Ovary (tissue), 7 donors: ENCODE measurements at regions not wholly inside any gene's neighbourhood (a gene's known extent, or its start where the extent isn't known, plus 50 kb on each side); places are given as distances from the start of the nearest gene placed in this dataset.
"Not testable (repeated sequence)": the region's sequence is repeated elsewhere in the genome, so short reads cannot be mapped to it uniquely, and the experiment has no call there.

ENCODE experiments used
- DNase-seq, 5 donors: peaks; one replicate each; pipeline ENCODE4 v3.0.0-alpha.2; 2019 to 2020
- H3K27ac ChIP-seq, 2 donors: fragments of 200-600 bp; one replicate each; pipeline versions ENCODE4 v1.5.1 to v1.8.0; 2019 to 2022
- H3K27me3 ChIP-seq: fragments of 200-600 bp; one replicate; pipeline ENCODE4 v1.8.0; 2022
- H3K36me3 ChIP-seq: fragments of 200-600 bp; sonication (generic); one replicate; pipeline ENCODE4 v1.5.1; 2019
- H3K4me1 ChIP-seq: one replicate; pipeline ENCODE4 v1.8.1; 2013; ENCODE audit warnings: mild to moderate bottlenecking, moderate library complexity; ENCODE audit not compliant: insufficient read depth
- H3K4me3 ChIP-seq: fragments of 200-600 bp; sonication (generic); one replicate; pipeline ENCODE4 v1.5.1; 2017
- H3K9me3 ChIP-seq, 2 donors: fragments of 200-600 bp in 1 of 2; sonication (generic) in 1 of 2; one replicate each; pipeline versions ENCODE4 v1.5.1 to v1.8.1; 2013 to 2019; ENCODE audit warnings: mild to moderate bottlenecking in 1 of 2, moderate library complexity in 1 of 2
- EP300 ChIP-seq: sonication (generic); formaldehyde crosslinking; IDR thresholded peaks from one replicate; pipeline ENCODE4 v1.6.1; 2017; ENCODE audit warnings: antibody characterized with exemption
- POLR2A ChIP-seq: fragments of 450-650 bp; IDR thresholded peaks from one replicate; pipeline ENCODE4 v1.6.1; 2017; ENCODE audit warnings: antibody characterized with exemption, mild to moderate bottlenecking, moderate library complexity
- WGBS, 3 donors: extraction: QIAGEN DNeasy Blood & Tissue Kit in 1 of 3; methylation state at CpG; one replicate each; pipeline versions ENCODE4 v1.1.5 to v1.1.7; 2013 to 2017; 5-methylcytosine and 5-hydroxymethylcytosine counted together
- intact Hi-C, 4 donors: fragments of 100-400 bp; cut with DNase I; formaldehyde crosslinking; loops; one replicate each; pipeline versions ENCODE4 v1.11.0 to v1.15.1; 2022 to 2023
- TF ChIP-seq, protein P1 (sequence below), 3 donors: fragments of 450-650 bp in 2 of 3; fragments of 200-600 bp in 1 of 3; IDR thresholded peaks; one replicate each; pipeline versions ENCODE4 v1.5.1 to v1.8.0; 2016 to 2022; ENCODE audit warnings: antibody characterized with exemption in 3 of 3, mild to moderate bottlenecking in 1 of 3
- donor health status: DM: no; HTN: no; CAD: no; lungs with moderate emphysema.
- donor health status: DM: no; HTN: no; CAD: no.
- donor health status: Bipolar disorder and iron deficiency.
- donor health status: DM: no; HTN: no; CAD: no.
- donor health status: DM: yes; HTN: yes; CAD: no.

DNA sequence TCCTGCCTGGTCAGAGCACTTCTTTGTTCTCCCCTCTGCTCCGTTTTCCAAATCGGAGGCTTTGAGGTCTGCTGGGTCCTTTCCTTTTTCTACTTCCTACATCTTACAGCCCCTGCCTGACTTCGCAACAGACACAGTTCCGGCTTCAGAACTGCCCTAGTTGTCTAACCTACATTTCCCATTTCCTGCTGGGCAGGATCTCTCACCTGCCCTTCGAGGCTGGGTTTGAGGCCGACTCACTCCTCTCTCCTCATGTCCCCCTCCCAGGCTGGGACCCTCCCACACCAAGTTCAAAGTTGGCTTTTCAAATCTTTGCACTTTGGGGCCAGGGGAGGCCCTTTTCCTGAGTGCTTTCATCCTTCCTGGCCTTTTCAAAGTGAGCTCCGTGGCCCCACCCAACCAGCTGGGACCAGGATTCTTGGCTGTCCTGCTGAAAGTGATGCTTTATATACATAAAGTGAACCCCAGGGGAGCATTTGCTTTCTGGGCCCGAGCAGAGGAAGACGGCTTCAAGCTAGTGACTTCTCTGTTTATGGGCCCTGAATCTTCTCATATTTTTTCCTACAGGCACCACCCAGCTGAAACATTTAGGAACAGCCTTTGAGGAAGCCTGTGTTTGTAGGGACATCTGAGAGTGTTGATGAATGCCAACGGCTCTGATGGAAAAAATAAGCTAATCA is 281.0 kb upstream of the CRY1 start:
- H3K4me3 ChIP-seq = no peak overlapping the region
- TF ChIP-seq POLR2A (no peak), EP300 (no peak)
- TF ChIP-seq, protein P1, sequence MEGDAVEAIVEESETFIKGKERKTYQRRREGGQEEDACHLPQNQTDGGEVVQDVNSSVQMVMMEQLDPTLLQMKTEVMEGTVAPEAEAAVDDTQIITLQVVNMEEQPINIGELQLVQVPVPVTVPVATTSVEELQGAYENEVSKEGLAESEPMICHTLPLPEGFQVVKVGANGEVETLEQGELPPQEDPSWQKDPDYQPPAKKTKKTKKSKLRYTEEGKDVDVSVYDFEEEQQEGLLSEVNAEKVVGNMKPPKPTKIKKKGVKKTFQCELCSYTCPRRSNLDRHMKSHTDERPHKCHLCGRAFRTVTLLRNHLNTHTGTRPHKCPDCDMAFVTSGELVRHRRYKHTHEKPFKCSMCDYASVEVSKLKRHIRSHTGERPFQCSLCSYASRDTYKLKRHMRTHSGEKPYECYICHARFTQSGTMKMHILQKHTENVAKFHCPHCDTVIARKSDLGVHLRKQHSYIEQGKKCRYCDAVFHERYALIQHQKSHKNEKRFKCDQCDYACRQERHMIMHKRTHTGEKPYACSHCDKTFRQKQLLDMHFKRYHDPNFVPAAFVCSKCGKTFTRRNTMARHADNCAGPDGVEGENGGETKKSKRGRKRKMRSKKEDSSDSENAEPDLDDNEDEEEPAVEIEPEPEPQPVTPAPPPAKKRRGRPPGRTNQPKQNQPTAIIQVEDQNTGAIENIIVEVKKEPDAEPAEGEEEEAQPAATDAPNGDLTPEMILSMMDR (IDR thresholded peaks at IDR 0.05) = no peak
- WGBS, 3 donors = 35 to 37% (median 37%) methylated on average over 10 of the region's 10 CpGs
- H3K9me3 ChIP-seq = no peaks in the 10 kb centered on the region
- DNase-seq = no peak
- intact Hi-C loops = no loop called here
- no peaks in the 10 kb centered on the region for H3K36me3 ChIP-seq
- H3K27me3 ChIP-seq = no peaks in the 10 kb centered on the region
- no peaks in the 10 kb centered on the region for H3K4me1 ChIP-seq
- H3K27ac ChIP-seq = no peak overlapping the region

DNA sequence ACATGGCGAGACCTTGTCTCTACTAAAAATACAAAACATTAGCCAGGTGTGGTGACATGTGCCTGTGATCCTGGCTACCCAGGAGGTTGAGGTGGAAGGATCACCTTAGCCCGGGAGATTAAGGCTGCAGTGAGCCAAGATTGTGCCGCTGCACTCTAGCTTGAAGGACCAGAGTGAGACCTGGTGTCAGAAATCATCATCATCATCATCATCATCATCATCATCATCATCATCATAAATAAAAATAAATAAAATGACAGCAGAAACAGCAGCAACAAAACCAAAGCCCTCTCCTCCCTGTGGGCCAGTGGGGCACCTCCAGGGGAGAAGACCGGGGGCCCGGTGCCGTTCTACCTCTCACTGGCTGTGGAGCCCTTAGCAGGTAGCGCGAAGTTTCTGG is 281.9 kb upstream of the CRY1 start:
- Histone ChIP-seq H3K4me3 (no peak overlapping the region), H3K36me3 (no peaks in the 10 kb centered on the region), H3K27me3 (no peaks in the 10 kb centered on the region), H3K27ac (no peak overlapping the region), H3K4me1 (no peaks in the 10 kb centered on the region), H3K9me3 (no peaks in the 10 kb centered on the region)
- intact Hi-C loops = no loop called here
- TF ChIP-seq EP300 (no peak), POLR2A (no peak)
- TF ChIP-seq, protein P1 (IDR thresholded peaks at IDR 0.05) = no peak
- DNase-seq = no peak
- WGBS, 3 donors = 82 to 92% (median 90%) methylated on average over 8 of the region's 8 CpGs

DNA sequence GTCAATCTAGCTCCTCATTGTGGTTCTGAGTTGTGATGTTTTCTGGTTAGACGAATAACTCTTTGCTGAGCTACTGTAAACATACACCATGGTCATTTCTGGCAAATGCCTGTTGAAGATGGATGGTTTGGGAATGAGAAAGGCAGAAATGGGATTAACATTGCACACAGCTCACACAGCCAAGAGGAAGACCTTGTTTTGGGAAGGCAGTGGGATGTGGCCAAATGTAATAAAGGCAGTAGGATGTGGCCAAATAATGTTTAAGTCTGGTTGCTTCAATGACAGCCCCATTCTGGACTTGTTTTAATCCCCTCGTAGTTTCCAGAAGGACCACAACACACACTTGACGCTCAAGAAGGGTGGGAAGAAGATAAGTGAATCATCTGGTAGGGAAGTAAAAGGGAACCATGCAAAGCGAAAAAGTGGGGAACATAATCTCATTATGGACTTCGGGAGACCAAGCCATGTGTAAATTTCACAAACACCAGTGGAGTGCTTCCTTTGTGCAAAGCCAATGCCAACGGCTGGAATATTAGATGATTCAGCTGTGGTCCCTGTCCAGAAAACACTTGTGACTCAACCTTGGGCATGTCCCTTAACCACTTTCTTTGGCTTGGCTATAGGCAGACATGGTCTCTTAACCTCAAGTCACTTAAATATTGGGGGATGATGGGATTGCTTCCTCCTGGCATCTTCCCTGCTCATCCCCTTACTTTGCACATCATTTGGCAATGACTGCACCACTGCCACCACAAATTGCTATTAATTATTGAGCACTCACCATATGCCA is 284.4 kb upstream of the CRY1 start:
- Histone ChIP-seq H3K27me3 (no peaks in the 10 kb centered on the region), H3K4me1 (no peaks in the 10 kb centered on the region), H3K4me3 (no peak overlapping the region), H3K27ac (no peak overlapping the region), H3K9me3 (no peaks in the 10 kb centered on the region), H3K36me3 (no peaks in the 10 kb centered on the region)
- DNase-seq = no peak
- 84 to 87% (median 85%) methylated on average over 6 of the region's 6 CpGs for WGBS, 3 donors
- TF ChIP-seq, protein P1 (IDR thresholded peaks at IDR 0.05) = no peak
- TF ChIP-seq EP300 = no peak
- intact Hi-C loops = no loop called here

DNA sequence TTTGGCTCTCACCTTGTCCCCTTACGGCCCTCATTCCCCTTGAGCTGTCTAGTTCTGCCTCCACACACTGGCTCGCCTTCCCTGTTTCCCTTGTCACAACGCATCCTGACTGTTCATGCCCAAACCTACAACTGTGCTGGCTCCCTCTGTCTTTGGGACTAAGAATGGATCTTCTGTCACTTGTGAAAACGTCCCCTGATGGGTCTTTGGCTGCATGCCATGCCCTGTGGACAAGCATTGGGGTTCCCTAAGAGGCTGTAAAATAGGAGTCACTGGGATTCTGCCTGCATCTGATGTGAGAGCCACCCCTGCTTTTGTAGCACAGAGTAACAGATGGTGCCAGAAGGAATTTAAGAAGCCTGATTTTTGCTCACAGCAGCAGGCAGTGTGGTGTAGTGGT is 285.3 kb upstream of the CRY1 start:
- Histone ChIP-seq H3K27me3 (no peaks in the 10 kb centered on the region), H3K9me3 (no peaks in the 10 kb centered on the region), H3K36me3 (no peaks in the 10 kb centered on the region), H3K4me3 (no peak overlapping the region), H3K27ac (no peak overlapping the region), H3K4me1 (no peaks in the 10 kb centered on the region)
- TF ChIP-seq POLR2A = no peak
- TF ChIP-seq, protein P1 (IDR thresholded peaks at IDR 0.05) = no peak
- intact Hi-C loops = no loop called here
- DNase-seq = no peak
- 77 to 83% (median 80%) methylated on average over 4 of the region's 4 CpGs for WGBS, 3 donors

DNA sequence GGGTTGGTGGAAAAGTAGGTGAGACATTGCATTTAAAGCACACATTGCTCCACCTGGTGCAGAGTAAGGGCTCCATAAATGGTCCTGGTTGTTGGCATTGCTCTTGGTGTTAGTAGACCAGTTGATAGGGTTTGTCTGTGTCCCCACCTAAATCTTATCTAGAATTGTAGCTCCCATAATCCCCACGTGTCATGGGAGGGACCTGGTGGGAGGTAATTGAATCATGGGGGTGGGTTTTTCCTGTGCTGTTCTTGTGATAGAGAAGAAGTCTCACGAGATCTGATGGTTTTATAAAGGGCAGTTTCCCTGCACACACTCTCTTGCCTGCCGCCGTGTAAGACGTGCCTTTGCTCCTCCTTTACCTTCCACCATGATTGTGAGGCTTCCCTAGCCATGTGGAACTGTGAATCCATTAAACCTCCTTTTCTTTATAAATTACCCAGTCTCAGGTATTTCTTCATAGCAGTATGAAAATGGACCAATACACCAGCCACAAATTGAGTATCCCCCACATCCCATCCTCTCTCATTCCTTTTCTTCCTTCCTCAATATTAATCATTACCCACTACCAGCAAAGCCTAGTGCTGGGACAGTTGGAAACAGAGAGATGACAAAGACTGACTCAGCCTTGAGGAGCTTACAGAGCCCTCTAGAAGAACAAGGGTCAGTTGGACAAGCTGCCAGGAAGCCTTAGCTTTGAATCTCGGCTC is 285.9 kb upstream of the CRY1 start:
- WGBS, 3 donors = 68 to 77% (median 74%) methylated on average over 6 of the region's 6 CpGs
- intact Hi-C loops, H3K9me3 ChIP-seq, H3K27ac ChIP-seq, H3K27me3 ChIP-seq, H3K4me1 ChIP-seq, DNase-seq, H3K36me3 ChIP-seq, H3K4me3 ChIP-seq: not testable (repeated sequence)
